CD4-positive, alpha-beta T cell (primary cell): ENCODE measurements at regions not wholly inside any gene's neighbourhood (a gene's known extent, or its start where the extent isn't known, plus 50 kb on each side); places are given as distances from the start of the nearest gene placed in this dataset.

Experiments used
- ATAC-seq: fragments of 200-7000 bp; cut with Tn5 transposase; one replicate; pipeline ENCODE4 v1.10.0; 2022; ENCODE audit warnings: mild to moderate bottlenecking; ENCODE audit not compliant: poor library complexity
- CTCF ChIA-PET: fragments of 350-600 bp; sonication (Branson Sonifier 250); formaldehyde crosslinking; loops from one replicate; lab custom pipeline; 2021; ENCODE audit warnings: antibody characterized with exemption, inconsistent platforms; lab: Charles Lee
- POLR2A ChIA-PET: fragments of 350-600 bp; sonication (Branson Sonifier 250); formaldehyde crosslinking; loops from one replicate; lab custom pipeline; 2021; ENCODE audit warnings: antibody characterized with exemption, inconsistent platforms; lab: Charles Lee
- DNase-seq, 14 experiments: peaks; one replicate each; pipeline ENCODE4 v3.0.0-alpha.2; 2013 to 2020; ENCODE audit warnings: mixed read lengths in 2 of 14
- H3K27ac ChIP-seq, 2 donors: one replicate each; pipeline versions ENCODE4 v1.5.1 to v1.7.0; 2013; ENCODE audit warnings: low read length in 2 of 2, low read depth in 1 of 2, mild to moderate bottlenecking in 1 of 2
- H3K27me3 ChIP-seq, 2 experiments: 1 replicate in 1 of 2; 2 replicates in 1 of 2; pipeline versions ENCODE4 v1.6.1 to v1.7.0; 2013; ENCODE audit warnings: low read length in 2 of 2, control low read depth in 1 of 2, mild to moderate bottlenecking in 1 of 2, moderate library complexity in 1 of 2; ENCODE audit not compliant: insufficient read depth in 2 of 2, control insufficient read depth in 1 of 2
- H3K36me3 ChIP-seq: one replicate; pipeline ENCODE4 v1.6.1; 2013; ENCODE audit warnings: low read length, control low read depth; ENCODE audit not compliant: insufficient read depth
- H3K4me1 ChIP-seq: one replicate; pipeline ENCODE4 v1.6.1; 2013; ENCODE audit warnings: low read length, control low read depth; ENCODE audit not compliant: insufficient read depth
- H3K4me3 ChIP-seq: one replicate; pipeline ENCODE4 v1.5.1; 2013; ENCODE audit warnings: mild to moderate bottlenecking, low read length, moderate library complexity
- H3K9me3 ChIP-seq, 2 experiments: 1 replicate in 1 of 2; 2 replicates in 1 of 2; pipeline versions ENCODE4 v1.6.1 to v1.7.0; 2013; ENCODE audit warnings: low read length in 2 of 2, mild to moderate bottlenecking in 2 of 2, control low read depth in 1 of 2, moderate library complexity in 1 of 2; ENCODE audit not compliant: control insufficient read depth in 1 of 2, insufficient read depth in 1 of 2
- H3K27ac Mint-ChIP-seq: one replicate; pipeline ENCODE4 v1.8.0; 2020; ENCODE audit warnings: mixed read lengths
- H3K27me3 Mint-ChIP-seq: one replicate; pipeline ENCODE4 v1.8.0; 2021; ENCODE audit warnings: mixed read lengths
- H3K36me3 Mint-ChIP-seq: one replicate; pipeline ENCODE4 v1.8.0; 2021; ENCODE audit warnings: low read depth, mixed read lengths
- H3K4me1 Mint-ChIP-seq: one replicate; pipeline ENCODE4 v1.8.0; 2021; ENCODE audit warnings: low read depth, mixed read lengths
- H3K4me3 Mint-ChIP-seq: one replicate; pipeline ENCODE4 v1.8.0; 2020; ENCODE audit warnings: mild to moderate bottlenecking, mixed read lengths
- H3K9me3 Mint-ChIP-seq: one replicate; pipeline ENCODE4 v1.8.0; 2020; ENCODE audit warnings: mixed read lengths
- CTCF ChIP-seq: fragments of 200-600 bp; IDR thresholded peaks from one replicate; pipeline ENCODE4 v1.8.0; 2022; ENCODE audit warnings: antibody characterized with exemption, mild to moderate bottlenecking
- intact Hi-C, 2 experiments: fragments of 100-400 bp; cut with DNase I in 1 of 2; cut with micrococcal nuclease in 1 of 2; formaldehyde crosslinking; loops; one replicate each; pipeline versions ENCODE4 v1.15.1 to v1.9.0; 2023 to 2025; cut with DNase I, micrococcal nuclease

- ATAC-seq (no peak), DNase-seq (no peak)
- Mint-ChIP-seq H3K36me3 (no peaks in the 10 kb centered on the region), H3K27ac (no peak overlapping the region), H3K4me1 (no peaks in the 10 kb centered on the region), H3K9me3 (no peaks in the 10 kb centered on the region), H3K27me3 (peaks cover 11% of the 10 kb centered on the region), H3K4me3 (no peak overlapping the region)
- Histone ChIP-seq H3K9me3 (no peaks in the 10 kb centered on the region), H3K4me1 (no peaks in the 10 kb centered on the region), H3K4me3 (no peak overlapping the region), H3K27me3 (no peaks in the 10 kb centered on the region), H3K36me3 (no peaks in the 10 kb centered on the region), H3K27ac (no peak overlapping the region)
- intact Hi-C loops = no loop called here
- no peak for TF ChIP-seq CTCF
- CTCF ChIA-PET = no interaction called here
- POLR2A ChIA-PET = no interaction called here
Observed at GRCh38 chr2:6487765-6488164, 377.9 kb downstream of the CMPK2 start.

- Mint-ChIP-seq H3K27me3 (peaks cover 11% of the 10 kb centered on the region), H3K4me1 (no peaks in the 10 kb centered on the region), H3K36me3 (no peaks in the 10 kb centered on the region), H3K9me3 (no peaks in the 10 kb centered on the region), H3K27ac (no peak overlapping the region), H3K4me3 (no peak overlapping the region)
- ATAC-seq (no peak), DNase-seq (no peak)
- Histone ChIP-seq H3K4me1 (no peaks in the 10 kb centered on the region), H3K27me3 (no peaks in the 10 kb centered on the region), H3K9me3 (peaks cover 0 to 19% of the 10 kb centered on the region in 2 experiments), H3K4me3 (no peak overlapping the region), H3K36me3 (no peaks in the 10 kb centered on the region), H3K27ac (no peak overlapping the region)
- CTCF ChIA-PET = no interaction called here
- POLR2A ChIA-PET = no interaction called here
- no peak for TF ChIP-seq CTCF
- intact Hi-C loops = no loop called here
Observed at GRCh38 chr2:6492573-6492972, 373.1 kb downstream of the CMPK2 start.

GRCh38 chr2:6493266-6493665 is 372.4 kb downstream of the CMPK2 start:
- intact Hi-C loops = no loop called here
- Mint-ChIP-seq H3K27ac (no peak overlapping the region), H3K4me1 (no peaks in the 10 kb centered on the region), H3K36me3 (no peaks in the 10 kb centered on the region), H3K27me3 (peaks cover 11% of the 10 kb centered on the region), H3K4me3 (no peak overlapping the region), H3K9me3 (no peaks in the 10 kb centered on the region)
- no peak overlapping the region for H3K27ac ChIP-seq
- DNase-seq (no peak), ATAC-seq (no peak)
- CTCF ChIA-PET = no interaction called here
- no peak overlapping the region for H3K4me3 ChIP-seq
- POLR2A ChIA-PET = no interaction called here
- no peak for TF ChIP-seq CTCF
- H3K27me3 ChIP-seq = no peaks in the 10 kb centered on the region
- H3K36me3 ChIP-seq = no peaks in the 10 kb centered on the region
- H3K9me3 ChIP-seq = peaks cover 0 to 19% of the 10 kb centered on the region in 2 experiments
- H3K4me1 ChIP-seq = no peaks in the 10 kb centered on the region
